Pulmonary artery endothelial cell (primary cell): ENCODE measurements at regions not wholly inside any gene's neighbourhood (a gene's known extent, or its start where the extent isn't known, plus 50 kb on each side); places are given as distances from the start of the nearest gene placed in this dataset.

Source experiments
- DNase-seq: peaks from one replicate; pipeline ENCODE4 v3.0.0-alpha.2; 2011; ENCODE audit warnings: low read depth, low spot score

DNA sequence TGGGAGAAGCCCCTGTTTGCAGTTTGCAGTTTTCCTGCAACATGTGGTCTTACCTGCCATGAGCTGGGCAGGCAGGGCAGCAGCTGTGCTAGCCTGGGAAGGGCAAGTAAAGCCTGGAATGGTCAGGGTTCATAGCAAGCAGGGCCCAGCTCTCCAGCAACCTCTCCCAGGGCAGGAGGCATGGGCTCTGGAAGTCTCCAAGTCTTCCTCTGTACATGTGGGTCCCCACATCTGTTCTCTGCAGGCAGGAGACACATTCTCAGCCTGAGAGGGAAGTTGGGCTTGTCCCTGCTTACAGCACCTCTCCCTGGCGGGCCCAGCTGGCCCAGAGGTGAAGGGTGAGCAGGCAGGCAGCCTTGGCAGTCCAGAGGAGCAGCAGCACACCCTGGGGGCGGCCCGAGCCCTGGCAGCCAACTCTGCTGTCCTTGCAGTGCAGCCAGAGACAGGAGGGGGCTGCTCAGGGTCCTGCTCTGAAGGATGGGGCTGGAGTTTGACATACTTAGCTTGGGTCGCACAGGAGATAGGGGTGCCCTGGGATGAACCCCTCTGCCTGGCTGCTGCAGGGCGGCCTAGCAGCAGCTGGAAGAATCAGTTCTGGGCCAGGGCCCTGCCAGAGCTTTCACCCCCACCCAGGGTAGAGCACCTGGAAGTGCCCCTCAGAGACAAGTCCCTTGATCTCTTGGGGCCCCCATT is 176.0 kb downstream of the MRPL14 start:
- DNase-seq: no peak

DNA sequence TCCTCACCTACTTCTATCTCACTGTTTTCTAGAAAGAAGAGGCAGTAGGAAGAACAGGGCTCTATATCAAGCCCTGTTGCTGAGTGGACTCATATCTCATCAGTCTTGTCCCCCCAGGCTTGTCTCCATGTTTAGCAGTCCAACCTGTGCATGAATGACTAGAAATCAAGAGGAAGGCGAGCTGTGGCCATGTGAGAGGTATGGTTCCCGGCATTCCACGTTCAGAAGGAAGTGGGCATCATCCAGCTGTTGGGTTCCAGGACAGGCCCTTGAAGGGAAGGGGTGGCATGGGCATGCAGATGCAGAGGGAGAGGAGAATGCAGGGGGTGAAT is 176.6 kb downstream of the MRPL14 start:
- DNase-seq: no peak

DNA sequence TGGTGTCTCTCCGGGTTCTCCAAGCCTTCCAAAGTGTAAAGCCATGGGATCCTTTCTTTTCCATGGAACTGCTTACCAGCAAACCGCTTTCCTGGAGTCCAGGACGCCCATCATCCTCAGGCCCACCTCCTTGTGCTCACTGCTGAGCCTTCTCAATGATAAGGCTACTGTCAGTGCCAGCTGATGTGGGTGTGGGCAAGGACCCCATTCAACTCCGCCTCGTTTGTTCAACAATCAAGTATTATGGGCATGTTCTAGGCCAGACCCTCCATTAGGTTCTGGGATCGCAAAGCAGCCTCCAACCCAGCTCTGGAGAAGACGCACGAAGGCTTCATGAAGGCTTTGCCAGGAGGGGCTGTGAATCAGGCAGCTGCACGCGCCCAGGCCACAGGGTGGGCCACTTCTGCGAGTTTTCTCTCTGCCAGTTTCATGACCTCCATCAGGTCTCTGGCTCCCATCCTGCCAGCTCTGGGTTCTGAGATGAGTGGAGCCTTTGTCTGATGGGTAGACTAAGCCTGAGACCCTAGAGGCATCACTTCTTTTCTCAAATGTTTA is 177.1 kb downstream of the MRPL14 start:
- no peak for DNase-seq

DNA sequence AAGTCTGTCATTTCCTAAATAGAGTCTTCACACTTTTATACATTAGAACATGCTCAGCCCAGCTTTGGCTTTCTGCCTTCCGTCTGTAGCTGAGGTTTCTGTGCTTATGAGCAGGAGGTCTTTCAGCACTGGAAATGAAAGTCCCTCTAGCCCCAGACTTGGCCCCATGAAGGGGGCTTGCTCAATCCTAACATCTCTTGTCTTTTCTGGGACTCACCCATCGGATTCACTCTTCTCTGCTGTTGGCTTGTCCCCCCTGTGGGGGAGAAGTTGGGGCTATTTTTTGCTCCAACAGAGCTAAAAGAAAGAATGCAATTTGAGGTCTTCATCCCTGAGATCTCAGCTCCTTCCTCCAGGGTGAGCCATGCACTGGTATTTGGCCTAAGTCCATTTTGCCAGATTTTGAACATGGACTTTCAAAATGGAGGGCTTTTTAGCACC is 177.7 kb downstream of the MRPL14 start:
- no peak for DNase-seq

DNA sequence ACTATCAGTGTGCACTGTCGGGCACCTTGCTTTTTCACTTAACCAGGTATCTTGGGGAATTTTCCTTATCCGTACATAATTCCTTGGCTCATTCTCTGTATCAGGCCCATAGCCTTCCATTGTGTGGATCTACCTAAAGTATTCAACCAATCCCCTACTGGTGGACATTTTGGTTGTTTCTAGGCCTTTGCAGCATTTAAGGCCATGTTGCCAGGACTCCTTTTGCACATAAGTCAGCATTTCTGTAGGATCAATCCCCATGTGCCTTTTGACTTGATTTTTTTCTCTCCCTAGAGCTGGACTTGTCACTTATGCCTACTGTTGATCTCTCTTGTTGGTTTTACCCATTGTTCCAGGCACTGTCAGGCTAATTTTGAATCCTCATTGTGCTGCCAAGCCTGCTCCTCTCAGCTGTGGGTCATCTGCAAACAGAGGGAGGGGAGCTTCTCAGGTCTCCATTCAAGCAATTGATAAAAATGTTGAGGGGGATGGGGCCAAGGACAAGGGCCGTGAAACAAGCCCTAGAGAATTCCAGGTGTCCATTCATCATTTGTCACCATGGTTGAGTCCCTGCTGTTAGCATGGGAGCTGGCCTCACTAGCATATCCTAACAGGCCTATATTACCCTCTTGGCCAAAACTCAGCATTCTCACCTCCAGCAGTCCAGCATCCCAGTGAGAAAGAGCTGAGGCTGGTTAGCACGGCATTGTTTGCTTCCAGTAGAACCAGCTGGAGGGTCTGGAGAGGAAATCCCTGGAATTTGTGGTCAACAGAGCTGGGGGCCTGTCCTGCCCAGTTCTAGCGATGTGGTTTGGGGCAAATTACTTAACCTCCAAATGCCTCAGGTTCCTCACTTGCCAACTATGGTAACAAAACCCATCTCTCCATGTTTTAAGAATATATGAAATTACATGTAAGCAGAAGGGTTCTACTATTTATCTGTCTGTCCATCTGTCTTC is 178.4 kb downstream of the MRPL14 start:
- DNase-seq: no peak

DNA sequence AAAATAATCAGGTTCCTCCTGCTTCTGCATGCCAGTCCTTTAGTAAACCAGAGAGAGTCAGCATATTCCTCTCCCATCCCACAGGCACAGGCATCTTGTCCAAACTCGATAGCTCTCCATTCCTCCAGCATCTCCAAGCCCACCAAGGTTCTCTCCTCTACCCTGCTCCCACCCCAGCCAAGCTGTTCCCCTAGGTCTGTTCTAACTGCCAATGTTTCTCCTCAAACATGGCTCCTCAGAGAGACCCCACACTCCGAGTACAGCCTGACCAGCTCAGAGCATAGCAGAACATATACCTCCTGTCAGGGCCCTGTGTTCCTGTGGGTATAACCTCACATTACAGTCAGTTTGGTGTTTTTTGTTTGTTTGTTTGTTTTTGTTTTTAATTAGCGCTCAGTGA is 177.8 kb downstream of the VEGFA start:
- no peak for DNase-seq

DNA sequence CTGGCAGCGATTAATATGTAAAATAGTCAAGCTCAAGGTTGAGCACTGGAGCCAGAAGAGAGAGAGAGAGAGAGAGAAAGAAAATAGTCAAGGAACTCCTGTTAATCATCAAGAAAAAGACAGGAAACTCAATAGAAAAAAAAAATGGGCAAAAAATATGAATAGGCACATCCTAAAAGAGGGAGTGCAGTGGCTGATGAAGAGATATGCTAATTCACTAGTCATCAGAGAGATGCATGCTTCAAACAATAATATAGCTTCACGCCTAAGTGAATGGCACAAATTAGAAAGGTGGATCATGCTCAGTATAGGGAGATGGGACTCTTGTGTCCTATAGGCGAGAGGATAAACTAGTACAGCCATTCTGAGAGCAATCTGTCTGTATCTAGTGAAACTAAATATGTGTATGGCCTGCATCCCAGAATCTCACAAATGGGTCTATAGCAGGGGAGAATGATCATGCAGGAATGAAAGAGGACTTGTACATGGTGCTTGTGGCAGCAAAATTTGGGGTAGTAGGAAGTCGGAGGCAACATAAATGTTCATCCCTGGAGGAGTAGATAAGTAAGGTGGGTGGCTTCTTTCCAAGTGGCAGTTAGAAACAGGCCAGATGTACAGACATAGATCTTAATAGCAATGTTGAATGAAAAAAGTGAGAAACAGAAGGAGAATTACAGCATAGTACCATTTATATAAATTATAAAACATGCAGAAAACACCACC is 176.8 kb downstream of the VEGFA start:
- no peak for DNase-seq

DNA sequence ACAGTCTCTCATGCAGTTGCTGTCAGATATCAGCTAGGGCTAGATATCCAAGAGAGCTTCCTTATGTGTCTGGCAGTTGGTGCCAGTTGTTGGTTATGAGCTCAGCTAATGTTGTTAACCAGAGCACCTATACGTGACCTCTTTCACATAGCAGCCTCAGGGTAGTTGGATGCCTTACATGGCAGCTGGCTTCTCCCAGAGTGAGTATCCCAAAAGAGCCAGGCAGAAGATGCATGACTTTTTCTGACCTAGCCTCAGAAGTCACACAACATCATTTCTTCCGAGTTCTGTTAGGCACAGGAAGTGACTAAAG is 175.7 kb downstream of the VEGFA start:
- DNase-seq: no peak

DNA sequence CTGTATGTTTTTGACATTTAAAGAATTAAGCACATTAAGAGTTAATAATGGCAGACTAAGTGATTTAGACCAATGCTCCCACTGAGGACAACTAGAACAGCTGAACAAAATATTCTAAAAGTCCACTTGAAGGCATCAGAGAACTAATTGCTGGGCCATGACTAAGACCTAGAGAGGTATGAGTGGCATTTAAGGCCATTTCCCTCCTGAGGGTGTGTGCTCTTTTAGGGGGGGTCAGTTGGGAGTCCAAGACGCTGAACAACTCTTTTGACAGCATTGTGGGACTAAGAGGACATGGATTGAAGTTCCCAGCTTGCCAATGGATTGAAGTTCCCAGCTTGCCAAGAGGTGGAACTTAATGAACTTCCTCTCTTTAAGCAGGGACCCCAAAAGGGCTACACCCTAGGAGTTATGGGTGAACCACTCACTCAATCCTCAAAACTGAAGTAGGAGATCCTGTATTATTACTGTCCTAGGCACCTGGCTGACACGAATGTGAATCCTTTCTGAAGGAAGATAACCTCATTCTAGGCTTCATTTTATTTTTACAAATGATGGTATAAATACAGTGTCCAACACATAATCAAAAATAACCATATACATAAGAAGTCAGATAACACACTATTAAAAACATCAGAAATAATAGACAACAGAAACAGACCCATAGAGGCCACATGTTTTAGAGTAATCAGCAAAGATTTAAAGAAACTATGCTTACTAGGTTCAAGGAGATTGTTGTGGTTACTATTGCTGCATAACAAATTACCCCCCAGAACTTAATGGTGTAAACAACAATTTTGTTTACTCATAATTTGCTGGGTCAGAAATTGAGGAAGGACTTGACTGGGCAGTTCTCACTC is 175.1 kb downstream of the VEGFA start:
- DNase-seq: no peak

DNA sequence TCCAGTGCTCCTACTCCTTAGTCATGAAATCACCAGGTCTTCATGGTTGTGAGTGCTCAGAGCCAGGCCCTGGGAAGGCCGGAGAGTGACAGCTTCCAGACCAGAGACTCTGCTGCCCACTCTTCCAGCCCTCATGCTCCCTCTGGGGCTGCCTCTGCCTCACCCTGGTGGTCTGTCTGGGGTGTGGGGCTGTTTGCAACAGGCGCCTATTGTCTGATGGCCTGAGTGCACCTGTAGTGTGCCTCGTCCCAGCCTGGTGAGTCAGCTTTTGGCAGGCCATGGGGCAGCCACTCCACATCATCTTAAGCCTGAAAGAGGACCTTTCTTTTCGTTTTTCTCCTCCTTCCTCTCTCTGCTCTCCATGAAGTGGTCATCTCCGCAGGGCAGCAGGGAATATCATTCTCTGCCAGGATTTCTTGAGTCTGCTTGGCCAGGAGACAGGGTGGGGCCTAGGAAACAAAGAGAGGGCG is 173.8 kb downstream of the VEGFA start:
- no peak for DNase-seq

DNA sequence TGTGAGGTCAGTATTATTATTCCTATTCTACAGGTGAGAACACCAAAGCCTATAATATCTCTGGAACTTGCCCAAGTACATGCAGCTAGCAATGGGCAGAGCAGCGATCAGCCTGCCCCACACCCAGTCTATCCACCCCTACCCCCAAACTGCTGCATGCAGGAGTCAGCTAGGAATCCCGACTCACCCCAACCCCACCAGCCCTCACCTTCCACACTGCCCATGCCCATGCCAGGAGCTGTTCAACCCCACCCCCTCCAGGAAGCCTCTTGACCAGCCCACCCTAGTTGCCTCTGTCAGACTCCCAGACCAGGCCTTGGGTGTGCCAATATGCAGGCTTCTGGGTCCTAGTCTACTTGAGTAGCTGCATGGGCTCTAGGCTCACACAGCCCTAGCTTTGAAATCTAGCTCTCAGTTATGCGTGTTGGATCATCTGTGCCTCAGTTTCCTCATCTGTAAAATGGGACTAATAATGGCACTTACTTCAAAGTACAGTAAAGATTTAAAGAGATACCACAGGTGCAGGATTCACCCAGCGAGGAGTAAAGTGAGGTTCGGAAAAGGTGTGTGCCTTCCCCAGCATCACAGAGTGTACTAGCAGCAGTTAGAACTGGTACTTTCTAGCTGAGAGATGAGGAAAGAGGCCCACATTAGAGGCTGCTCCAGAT is 173.2 kb downstream of the VEGFA start:
- no peak for DNase-seq

DNA sequence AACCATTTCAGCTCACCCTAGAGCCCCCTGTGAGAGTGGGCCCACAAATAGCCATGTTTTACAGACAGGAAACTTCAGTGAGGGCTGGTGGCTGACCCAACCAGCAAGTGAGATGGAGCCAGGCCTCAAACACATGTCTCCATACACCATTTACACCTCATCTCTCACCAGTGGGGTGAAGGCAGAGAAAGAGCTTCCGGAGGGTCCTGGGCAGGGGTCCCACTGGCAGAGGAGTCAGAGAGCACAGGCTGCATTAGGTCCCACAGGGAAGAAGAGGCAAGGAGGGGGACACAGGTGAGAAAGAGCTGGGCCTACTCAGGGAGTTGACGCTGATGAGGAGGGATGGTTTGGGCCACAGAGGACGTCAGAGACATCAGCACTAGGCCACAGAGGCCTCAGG is 172.6 kb downstream of the VEGFA start:
- DNase-seq: no peak

DNA sequence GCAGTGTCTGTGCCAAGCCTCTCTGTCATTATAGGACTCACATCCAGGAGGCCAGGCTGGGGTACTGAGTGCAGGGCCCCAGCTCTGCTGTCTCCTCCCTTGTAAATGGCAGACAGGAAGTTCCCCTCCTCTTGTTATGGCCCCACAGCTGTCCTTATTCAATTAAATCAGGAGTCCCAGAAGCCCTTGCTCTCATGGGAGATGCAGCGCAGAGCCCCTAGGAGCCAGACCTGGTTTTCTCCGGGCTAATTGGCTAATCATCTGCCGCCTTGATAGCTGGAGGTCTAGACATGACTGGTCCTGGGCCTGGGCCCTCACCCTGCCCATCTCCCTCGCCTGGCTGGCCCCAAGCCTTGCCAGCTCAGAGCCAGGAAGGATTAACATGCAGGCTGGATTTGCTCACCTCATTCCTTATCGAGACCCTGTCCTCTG is 172.0 kb downstream of the VEGFA start:
- no peak for DNase-seq

DNA sequence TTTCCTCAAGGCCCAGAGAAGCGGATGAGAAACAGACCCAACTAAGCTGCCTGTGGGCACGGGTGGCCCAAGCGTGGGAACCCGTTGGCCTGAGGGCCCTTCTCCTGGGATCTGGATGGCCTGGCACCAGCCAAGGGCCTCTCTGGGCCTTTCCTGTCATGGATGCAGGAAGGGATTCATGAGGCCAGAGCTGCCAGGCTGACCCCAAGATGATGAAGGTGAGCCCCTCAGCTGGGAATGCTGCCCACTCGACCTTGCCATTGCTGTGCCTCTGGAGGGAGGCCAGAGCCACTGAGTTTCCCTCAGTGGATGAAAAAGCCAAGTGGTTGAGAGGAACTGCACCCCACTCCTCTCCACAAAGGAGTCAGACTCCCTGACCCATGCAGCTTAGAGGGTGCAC is 171.2 kb downstream of the VEGFA start:
- no peak for DNase-seq

DNA sequence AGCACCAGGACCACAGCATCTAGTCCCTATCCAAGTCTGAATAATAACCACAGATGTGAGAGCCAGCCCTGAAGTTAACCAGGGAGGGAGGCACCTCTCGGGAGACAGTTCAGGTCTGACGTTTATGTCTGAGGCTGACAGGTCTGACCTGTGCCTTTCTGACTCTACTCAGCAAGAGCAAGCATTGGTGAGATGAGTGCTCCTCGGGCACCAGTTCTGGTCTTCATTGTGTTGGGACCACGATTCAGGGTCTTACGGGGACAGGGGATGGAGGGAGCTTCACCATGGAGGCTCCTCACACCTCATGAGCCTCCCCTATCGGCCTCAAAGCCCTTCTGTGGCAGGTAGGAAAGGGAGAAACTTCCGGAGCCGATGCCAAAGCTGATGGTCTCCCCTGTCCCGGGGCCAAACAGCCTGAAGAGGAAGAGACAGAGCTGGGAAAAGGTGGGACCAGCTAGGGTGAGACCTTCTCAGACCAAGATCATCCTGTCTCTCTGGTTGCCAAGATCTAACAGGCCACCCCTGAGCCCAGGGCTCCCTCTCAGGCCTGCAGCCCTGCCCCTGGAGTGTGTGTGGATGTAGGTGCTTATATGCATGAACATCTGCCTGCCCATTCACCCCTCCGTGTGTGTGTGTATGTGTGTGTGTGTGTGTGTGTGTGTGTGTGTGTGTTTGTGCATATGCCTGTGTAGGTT is 170.5 kb downstream of the VEGFA start:
- no peak for DNase-seq

DNA sequence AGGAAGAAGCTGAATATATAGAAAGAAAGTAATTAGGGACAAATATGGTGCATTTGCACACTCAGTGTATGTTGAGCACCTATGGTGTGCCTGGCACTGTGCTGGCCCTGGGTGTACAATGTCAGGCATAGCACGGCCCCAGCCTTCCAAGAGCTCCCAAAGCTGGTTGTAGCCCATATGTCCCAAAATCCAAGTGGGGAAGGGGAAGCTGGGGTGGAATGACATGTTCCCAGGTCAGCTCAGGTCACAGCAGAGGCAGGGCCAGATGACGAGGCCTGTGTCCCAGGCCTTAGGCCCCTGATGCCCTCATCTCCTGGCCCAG is 170.0 kb downstream of the VEGFA start:
- DNase-seq: no peak

DNA sequence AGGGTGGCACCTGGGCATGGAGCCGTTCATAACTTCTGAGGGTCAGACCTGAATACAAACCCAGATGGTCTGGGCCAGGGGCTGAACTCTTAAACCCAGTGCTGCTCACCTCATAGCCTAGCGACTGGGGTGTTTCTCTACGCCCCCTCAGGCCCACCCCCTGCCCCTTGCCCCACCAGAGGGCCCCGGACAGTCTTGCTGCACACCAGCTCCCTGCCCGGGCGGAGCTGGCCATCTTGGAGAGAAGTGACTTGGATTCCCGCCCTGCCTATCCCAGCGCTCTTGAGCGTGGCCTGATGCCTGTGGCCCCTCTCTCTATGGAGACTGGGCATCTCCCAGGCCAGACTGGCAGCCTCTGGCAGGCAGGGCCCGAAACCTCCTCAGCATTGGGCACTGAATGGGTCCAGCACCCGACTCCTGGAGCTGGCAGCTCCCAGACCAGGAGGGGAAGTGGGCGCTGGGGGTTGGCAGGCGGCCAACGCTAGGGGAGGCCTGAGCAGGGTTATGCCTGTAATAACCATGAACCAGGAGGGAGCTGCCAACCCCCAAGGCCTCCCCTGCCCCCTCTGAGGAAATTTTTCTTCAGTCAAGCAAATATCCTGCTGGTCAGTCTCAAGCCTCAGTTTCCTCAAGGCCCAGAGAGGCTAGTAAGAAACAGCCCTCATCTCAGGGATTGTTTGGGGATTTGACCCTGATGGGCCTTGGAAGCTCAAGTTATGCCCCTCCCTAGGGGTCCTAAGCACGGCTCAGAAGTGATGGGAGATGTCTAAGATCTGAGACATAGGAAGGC is 169.5 kb downstream of the VEGFA start:
- no peak for DNase-seq

DNA sequence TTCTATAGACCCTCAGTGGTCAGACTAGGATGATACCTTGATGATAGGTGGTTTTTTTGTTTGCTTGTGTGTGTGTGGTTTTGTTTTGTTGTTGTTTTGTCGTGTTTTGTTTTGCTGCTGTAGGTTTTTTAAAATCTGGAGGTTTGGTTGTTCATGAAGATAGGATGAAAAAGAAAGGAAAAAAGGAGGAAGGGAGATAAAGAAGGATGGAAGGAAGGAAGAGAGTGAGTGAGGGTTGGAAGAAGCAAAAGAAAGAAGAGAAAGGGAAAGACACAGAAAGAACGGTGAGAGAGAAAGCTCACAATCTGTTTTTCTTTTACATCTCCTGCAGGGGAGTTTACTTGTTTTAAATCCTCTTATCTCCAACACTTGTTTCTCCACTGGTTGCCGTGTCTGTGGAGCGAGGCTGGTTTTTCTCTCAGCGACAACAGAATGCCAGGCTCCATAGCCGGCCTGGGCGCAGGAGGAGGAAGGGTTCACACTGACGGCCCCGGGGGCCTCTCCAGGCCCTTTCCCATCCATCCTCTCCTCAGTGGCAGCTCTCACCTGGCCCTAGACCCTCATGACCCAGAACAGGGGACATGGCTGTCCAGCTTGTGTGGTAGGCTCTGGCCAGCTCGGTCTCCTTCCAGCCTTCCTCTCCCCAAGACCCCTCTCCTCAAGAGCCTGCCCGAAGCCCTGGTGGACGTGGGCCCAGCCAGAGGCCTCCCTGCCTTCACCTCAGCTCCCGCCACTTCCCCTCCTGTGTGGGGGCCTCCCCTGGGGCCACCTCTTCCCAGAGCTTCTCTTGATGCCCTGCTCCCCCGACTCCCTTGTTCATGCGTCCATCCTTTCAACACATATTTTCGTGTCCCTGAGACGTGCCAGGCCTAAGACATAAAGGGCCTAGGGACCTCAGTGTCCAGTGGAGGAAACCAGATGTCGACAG is 168.4 kb downstream of the VEGFA start:
- no peak for DNase-seq
